Erythroblast (primary cell): ENCODE measurements at regions not wholly inside any gene's neighbourhood (a gene's known extent, or its start where the extent isn't known, plus 50 kb on each side); places are given as distances from the start of the nearest gene placed in this dataset.

Experiments
- GATA1 ChIP-seq: IDR thresholded peaks from 2 replicates; pipeline ENCODE4 v1.6.1; 2011; ENCODE audit warnings: low read depth, mild to moderate bottlenecking, control low read depth, low read length, moderate library complexity
- POLR2A ChIP-seq: IDR thresholded peaks from 2 replicates; pipeline ENCODE4 v1.6.1; 2011; ENCODE audit warnings: mild to moderate bottlenecking, low read length

DNA sequence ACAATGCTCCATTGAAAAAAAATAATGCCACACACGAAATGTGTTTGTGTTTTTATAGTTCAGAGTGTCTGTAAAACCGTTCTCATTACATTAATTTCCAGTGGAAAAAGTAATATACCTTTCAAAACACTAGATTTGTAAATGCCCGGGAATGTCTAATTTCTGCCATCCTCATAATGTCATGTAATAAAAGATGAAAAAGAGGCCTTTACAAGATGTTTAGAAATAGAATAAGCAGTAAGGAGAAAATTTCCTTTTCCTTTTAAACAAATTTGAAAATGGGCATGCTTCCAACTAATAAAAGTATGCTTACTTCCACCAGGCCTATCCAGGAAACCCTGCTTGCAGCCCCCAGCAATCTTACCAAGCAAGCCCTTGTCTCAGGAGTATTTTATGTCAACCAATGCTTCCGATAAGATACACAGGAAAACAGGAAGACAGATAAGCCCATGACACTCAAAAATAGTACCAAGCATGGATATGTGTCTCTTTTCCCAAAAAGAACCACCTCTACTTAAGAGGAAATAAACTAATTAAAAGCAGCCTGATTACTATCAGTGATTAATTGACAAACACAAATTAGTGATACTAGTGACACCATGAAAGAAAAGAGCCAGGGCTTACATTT is 894.7 kb upstream of the INTU start:
- TF ChIP-seq POLR2A (no peak), GATA1 (no peak)
